Cardiac muscle cell (in vitro differentiated cells and primary cell): ENCODE measurements at regions not wholly inside any gene's neighbourhood (a gene's known extent, or its start where the extent isn't known, plus 50 kb on each side); places are given as distances from the start of the nearest gene placed in this dataset.
"Not testable (repeated sequence)": the region's sequence is repeated elsewhere in the genome, so short reads cannot be mapped to it uniquely, and the experiment has no call there.

Experiments
- DNase-seq, 2 donors: peaks; one replicate each; pipeline versions ENCODE4 v3.0.0 to v3.0.0-alpha.2; 2010 to 2017; ENCODE audit warnings: low read depth in 1 of 2, low spot score in 1 of 2
- H3K27ac ChIP-seq: fragments of 200-600 bp; sonication (generic); 2 replicates; pipeline ENCODE4 v1.5.1; 2016
- H3K27me3 ChIP-seq: fragments of 200-600 bp; sonication (generic); 2 replicates; pipeline ENCODE4 v1.6.0; 2016; ENCODE audit warnings: control low read depth
- H3K36me3 ChIP-seq: fragments of 200-600 bp; sonication (generic); 2 replicates; pipeline ENCODE4 v1.5.1; 2016; ENCODE audit warnings: control low read depth
- H3K4me1 ChIP-seq: fragments of 200-600 bp; sonication (generic); 2 replicates; pipeline ENCODE4 v1.8.1; 2017; ENCODE audit warnings: low read depth, mild to moderate bottlenecking, mixed run types
- H3K4me3 ChIP-seq: fragments of 200-600 bp; sonication (generic); 2 replicates; pipeline ENCODE4 v1.5.1; 2016; ENCODE audit warnings: mild to moderate bottlenecking
- H3K9me3 ChIP-seq: fragments of 200-600 bp; sonication (generic); 2 replicates; pipeline ENCODE4 v1.5.1; 2017; ENCODE audit warnings: low read depth, mild to moderate bottlenecking, control low read depth
- TF ChIP-seq, protein P1 (sequence below): IDR thresholded peaks from 2 replicates; pipeline ENCODE4 v1.5.1; 2012; ENCODE audit warnings: low read depth, mild to moderate bottlenecking, low read length

- Histone ChIP-seq H3K4me1 (no peaks in the 10 kb centered on the region), H3K4me3 (no peak overlapping the region), H3K27me3 (peaks cover 10% of the 10 kb centered on the region), H3K27ac (no peak overlapping the region), H3K36me3 (no peaks in the 10 kb centered on the region), H3K9me3 (no peaks in the 10 kb centered on the region)
- DNase-seq, result no peak
- TF ChIP-seq, protein P1, sequence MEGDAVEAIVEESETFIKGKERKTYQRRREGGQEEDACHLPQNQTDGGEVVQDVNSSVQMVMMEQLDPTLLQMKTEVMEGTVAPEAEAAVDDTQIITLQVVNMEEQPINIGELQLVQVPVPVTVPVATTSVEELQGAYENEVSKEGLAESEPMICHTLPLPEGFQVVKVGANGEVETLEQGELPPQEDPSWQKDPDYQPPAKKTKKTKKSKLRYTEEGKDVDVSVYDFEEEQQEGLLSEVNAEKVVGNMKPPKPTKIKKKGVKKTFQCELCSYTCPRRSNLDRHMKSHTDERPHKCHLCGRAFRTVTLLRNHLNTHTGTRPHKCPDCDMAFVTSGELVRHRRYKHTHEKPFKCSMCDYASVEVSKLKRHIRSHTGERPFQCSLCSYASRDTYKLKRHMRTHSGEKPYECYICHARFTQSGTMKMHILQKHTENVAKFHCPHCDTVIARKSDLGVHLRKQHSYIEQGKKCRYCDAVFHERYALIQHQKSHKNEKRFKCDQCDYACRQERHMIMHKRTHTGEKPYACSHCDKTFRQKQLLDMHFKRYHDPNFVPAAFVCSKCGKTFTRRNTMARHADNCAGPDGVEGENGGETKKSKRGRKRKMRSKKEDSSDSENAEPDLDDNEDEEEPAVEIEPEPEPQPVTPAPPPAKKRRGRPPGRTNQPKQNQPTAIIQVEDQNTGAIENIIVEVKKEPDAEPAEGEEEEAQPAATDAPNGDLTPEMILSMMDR, result no peak
Observed at GRCh38 chr6:115873901-115874300, 186.8 kb downstream of the FRK start.

GRCh38 chr6:115870464-115870863, 190.2 kb downstream of the FRK start:
- TF ChIP-seq, protein P1, result no peak

DNA sequence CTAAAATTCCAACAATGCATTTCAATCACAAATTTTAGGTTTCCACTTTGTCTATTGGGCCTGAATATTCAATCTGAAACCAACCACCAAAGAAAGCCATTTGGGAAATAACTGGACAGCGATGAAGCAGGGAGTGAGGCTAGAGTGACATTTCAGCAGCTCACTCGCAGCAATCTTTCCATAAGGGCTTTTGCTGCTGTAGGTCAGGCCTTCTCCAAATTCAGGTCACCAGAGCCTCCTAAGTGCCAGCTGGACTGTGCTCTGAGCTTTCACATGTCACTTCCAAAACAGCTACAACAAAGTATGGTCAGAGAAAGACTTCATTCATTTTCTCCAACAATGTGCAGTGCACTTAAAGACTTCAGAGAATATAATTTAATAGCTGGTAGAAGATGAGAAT, 194.8 kb downstream of the FRK start:
- no peaks in the 10 kb centered on the region for H3K27me3 ChIP-seq
- DNase-seq, result peak in 1 of 2 donors; percentile 25
- no peaks in the 10 kb centered on the region for H3K9me3 ChIP-seq
- no peak overlapping the region for H3K4me3 ChIP-seq
- no peak overlapping the region for H3K27ac ChIP-seq
- TF ChIP-seq, protein P1, result no peak
- H3K36me3 ChIP-seq, result no peaks in the 10 kb centered on the region
- H3K4me1 ChIP-seq, result no peaks in the 10 kb centered on the region

More at GRCh38 chr6:115870464-115870863, 190.2 kb downstream of the FRK start:
- Histone ChIP-seq H3K4me1 (no peaks in the 10 kb centered on the region), H3K9me3 (no peaks in the 10 kb centered on the region), H3K4me3 (no peak overlapping the region), H3K27me3 (no peaks in the 10 kb centered on the region), H3K36me3 (no peaks in the 10 kb centered on the region), H3K27ac (no peak overlapping the region)
- DNase-seq, result no peak

- TF ChIP-seq, protein P1, result no peak
- no peaks in the 10 kb centered on the region for H3K4me1 ChIP-seq
- H3K4me3 ChIP-seq, result no peak overlapping the region
- H3K36me3 ChIP-seq, result no peaks in the 10 kb centered on the region
- H3K9me3 ChIP-seq, result no peaks in the 10 kb centered on the region
- no peak for DNase-seq
- no peaks in the 10 kb centered on the region for H3K27me3 ChIP-seq
- no peak overlapping the region for H3K27ac ChIP-seq
Observed at GRCh38 chr6:115863211-115863610, 197.5 kb downstream of the FRK start.

- not testable (repeated sequence) for H3K9me3 ChIP-seq, H3K27me3 ChIP-seq, H3K4me3 ChIP-seq, DNase-seq, H3K36me3 ChIP-seq, H3K4me1 ChIP-seq, H3K27ac ChIP-seq
Observed at GRCh38 chr6:115861658-115862057, 199.0 kb downstream of the FRK start.

DNA sequence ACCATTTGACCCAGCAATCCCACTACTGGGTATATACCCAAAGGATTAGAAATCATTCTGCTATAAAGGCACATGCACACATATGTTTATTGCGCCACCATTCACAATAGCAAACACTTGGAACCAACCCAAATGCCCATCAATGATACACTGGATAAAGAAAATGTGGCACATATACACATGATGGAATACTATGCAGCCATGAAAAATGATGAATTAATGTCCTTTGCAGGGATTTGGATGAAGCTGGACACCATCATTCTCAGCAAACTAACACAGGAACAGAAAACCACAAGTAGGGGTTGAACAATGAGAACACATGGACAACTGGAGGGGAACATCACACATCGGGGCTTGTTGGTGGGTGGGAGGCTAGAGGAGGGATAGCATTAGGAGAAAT, 201.1 kb downstream of the FRK start:
- H3K4me3 ChIP-seq, H3K4me1 ChIP-seq, H3K27me3 ChIP-seq, H3K27ac ChIP-seq, H3K9me3 ChIP-seq, H3K36me3 ChIP-seq, DNase-seq: not testable (repeated sequence)
